PFSK-1 (cell line): ENCODE measurements at regions not wholly inside any gene's neighbourhood (a gene's known extent, or its start where the extent isn't known, plus 50 kb on each side); places are given as distances from the start of the nearest gene placed in this dataset.

Experiments
- FOXP2 ChIP-seq: optimal IDR thresholded peaks from 2 replicates; pipeline ENCODE3; 2011; ENCODE audit warnings: borderline replicate concordance, control low read depth, inconsistent platforms; ENCODE audit not compliant: insufficient read depth; ENCODE audit errors: extremely low read length, extremely low read depth
- POLR2AphosphoS5 ChIP-seq: IDR thresholded peaks from 2 replicates; pipeline ENCODE4 v1.6.1; 2012; ENCODE audit warnings: low read depth, mild to moderate bottlenecking, control low read depth, low read length, moderate library complexity
- SIN3A ChIP-seq: IDR thresholded peaks from 2 replicates; pipeline ENCODE4 v1.6.1; 2012; ENCODE audit warnings: mild to moderate bottlenecking, low read length, moderate library complexity, borderline replicate concordance; ENCODE audit not compliant: insufficient read depth
- TAF1 ChIP-seq: IDR thresholded peaks from 2 replicates; pipeline ENCODE4 v1.6.1; 2012; ENCODE audit warnings: low read length, control low read depth, borderline replicate concordance; ENCODE audit not compliant: insufficient read depth
- TF ChIP-seq, protein P1 (sequence below), 2 experiments: IDR thresholded peaks; 2 replicates each; pipeline versions ENCODE4 v1.6.1 to v1.8.0; 2011 to 2012; ENCODE audit warnings: low read depth in 2 of 2, low read length in 2 of 2, control low read depth in 1 of 2, inconsistent platforms in 1 of 2, mild to moderate bottlenecking in 1 of 2, moderate library complexity in 1 of 2; ENCODE audit not compliant: insufficient read depth in 1 of 2

DNA sequence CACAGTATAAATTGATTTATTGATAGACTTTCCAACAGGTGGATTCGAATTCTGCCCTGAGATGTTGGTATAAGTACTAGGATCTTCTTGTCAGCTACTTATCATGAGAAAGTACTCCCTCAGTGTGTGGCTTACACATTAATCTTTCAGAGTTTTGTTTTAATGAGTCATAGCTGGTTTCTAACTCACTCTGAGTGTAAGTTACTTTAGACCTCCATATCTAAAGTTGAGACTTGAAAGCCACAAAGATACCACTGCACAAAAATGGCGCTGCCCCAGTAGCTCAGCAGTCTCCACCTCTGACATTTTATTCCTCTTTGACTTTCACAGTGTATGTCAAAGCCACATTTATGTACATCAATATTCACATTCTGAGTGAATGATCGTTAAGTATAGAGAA, 318.5 kb downstream of the ARAP2 start:
- TF ChIP-seq, protein P1, sequence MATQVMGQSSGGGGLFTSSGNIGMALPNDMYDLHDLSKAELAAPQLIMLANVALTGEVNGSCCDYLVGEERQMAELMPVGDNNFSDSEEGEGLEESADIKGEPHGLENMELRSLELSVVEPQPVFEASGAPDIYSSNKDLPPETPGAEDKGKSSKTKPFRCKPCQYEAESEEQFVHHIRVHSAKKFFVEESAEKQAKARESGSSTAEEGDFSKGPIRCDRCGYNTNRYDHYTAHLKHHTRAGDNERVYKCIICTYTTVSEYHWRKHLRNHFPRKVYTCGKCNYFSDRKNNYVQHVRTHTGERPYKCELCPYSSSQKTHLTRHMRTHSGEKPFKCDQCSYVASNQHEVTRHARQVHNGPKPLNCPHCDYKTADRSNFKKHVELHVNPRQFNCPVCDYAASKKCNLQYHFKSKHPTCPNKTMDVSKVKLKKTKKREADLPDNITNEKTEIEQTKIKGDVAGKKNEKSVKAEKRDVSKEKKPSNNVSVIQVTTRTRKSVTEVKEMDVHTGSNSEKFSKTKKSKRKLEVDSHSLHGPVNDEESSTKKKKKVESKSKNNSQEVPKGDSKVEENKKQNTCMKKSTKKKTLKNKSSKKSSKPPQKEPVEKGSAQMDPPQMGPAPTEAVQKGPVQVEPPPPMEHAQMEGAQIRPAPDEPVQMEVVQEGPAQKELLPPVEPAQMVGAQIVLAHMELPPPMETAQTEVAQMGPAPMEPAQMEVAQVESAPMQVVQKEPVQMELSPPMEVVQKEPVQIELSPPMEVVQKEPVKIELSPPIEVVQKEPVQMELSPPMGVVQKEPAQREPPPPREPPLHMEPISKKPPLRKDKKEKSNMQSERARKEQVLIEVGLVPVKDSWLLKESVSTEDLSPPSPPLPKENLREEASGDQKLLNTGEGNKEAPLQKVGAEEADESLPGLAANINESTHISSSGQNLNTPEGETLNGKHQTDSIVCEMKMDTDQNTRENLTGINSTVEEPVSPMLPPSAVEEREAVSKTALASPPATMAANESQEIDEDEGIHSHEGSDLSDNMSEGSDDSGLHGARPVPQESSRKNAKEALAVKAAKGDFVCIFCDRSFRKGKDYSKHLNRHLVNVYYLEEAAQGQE (IDR thresholded peaks at IDR 0.05; ENCODE audit: insufficient read depth in 1 of 2, low read depth in 2 of 2, low read length in 2 of 2), result no peak
- TF ChIP-seq POLR2AphosphoS5 (no peak), SIN3A (no peak), FOXP2 (no peak)

GRCh38 chr4:35926788-35927187, 317.5 kb downstream of the ARAP2 start:
- TF ChIP-seq, protein P1 (IDR thresholded peaks at IDR 0.05; ENCODE audit: insufficient read depth in 1 of 2, low read depth in 2 of 2, low read length in 2 of 2), result no peak
- TF ChIP-seq POLR2AphosphoS5, result no peak
- no peak for TF ChIP-seq TAF1
- TF ChIP-seq SIN3A, result no peak
- TF ChIP-seq FOXP2, result no peak

GRCh38 chr4:35933901-35934300, 310.4 kb downstream of the ARAP2 start:
- TF ChIP-seq, protein P1 (IDR thresholded peaks at IDR 0.05; ENCODE audit: insufficient read depth in 1 of 2, low read depth in 2 of 2, low read length in 2 of 2), result no peak
- no peak for TF ChIP-seq TAF1
- TF ChIP-seq POLR2AphosphoS5, result no peak
- no peak for TF ChIP-seq FOXP2
- no peak for TF ChIP-seq SIN3A

DNA sequence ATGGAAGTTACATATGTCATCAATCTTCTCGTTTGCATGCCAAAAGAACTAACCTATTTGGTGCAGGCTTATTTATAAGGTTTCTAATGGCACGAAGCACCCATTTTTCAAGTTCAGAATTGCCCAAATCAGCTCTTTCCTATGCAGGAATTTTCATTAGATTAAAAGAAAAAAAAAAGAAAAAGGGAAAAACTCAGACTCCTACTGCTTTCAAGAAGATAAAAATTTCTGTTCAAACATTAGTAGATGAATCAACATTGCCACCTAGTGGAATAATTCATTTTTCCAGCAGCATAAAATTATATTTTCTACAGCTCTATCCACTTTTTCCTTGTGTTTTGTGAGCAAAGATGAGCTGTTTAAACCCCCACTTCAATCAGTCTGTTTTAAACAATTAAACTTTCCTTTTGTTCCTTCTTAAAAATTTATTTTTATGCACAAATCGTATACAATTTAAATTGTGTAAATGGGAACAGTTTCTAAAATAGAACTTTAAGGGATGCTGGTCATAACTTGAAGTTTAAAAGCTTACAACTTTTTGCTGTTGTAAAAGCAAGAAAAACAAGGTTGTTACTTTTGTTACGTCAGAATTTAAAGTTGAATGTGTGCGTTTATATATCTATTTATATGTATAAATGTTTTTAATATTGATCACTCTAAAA, 309.9 kb downstream of the ARAP2 start:
- TF ChIP-seq POLR2AphosphoS5 (no peak), SIN3A (no peak), FOXP2 (no peak), TAF1 (no peak)
- TF ChIP-seq, protein P1 (IDR thresholded peaks at IDR 0.05; ENCODE audit: insufficient read depth in 1 of 2, low read depth in 2 of 2, low read length in 2 of 2), result no peak

- TF ChIP-seq FOXP2 (no peak), TAF1 (no peak), SIN3A (no peak), POLR2AphosphoS5 (no peak)
- TF ChIP-seq, protein P1 (IDR thresholded peaks at IDR 0.05; ENCODE audit: insufficient read depth in 1 of 2, low read depth in 2 of 2, low read length in 2 of 2), result no peak
Measured at GRCh38 chr4:35938936-35939335, 305.4 kb downstream of the ARAP2 start.
